22Rv1 (cell line): ENCODE measurements at regions not wholly inside any gene's neighbourhood (a gene's known extent, or its start where the extent isn't known, plus 50 kb on each side); places are given as distances from the start of the nearest gene placed in this dataset.

Source experiments
- CTCF ChIP-seq: fragments of 450-650 bp; IDR thresholded peaks from 2 replicates; pipeline ENCODE4 v1.5.1; 2017; ENCODE audit warnings: mild to moderate bottlenecking
- ZFX ChIP-seq: fragments of 450-650 bp; IDR thresholded peaks from 2 replicates; pipeline ENCODE4 v1.6.1; 2017; ENCODE audit warnings: antibody characterized with exemption, borderline replicate concordance

GRCh38 chr21:16928439-16928838, 584.4 kb upstream of the CXADR start:
- no peak for TF ChIP-seq CTCF
- no peak for TF ChIP-seq ZFX
